GM19467 (cell line): ENCODE measurements at regions not wholly inside any gene's neighbourhood (a gene's known extent, or its start where the extent isn't known, plus 50 kb on each side); places are given as distances from the start of the nearest gene placed in this dataset.
"Not testable (repeated sequence)": the region's sequence is repeated elsewhere in the genome, so short reads cannot be mapped to it uniquely, and the experiment has no call there.

Experiments
- ATAC-seq: cut with Tn5 transposase; IDR thresholded peaks from one replicate; pipeline ENCODE4 v1.9.1; 2021; ENCODE audit warnings: mild to moderate bottlenecking, moderate library complexity; ENCODE audit not compliant: unreplicated experiment

- ATAC-seq, result no peak
These were observed 60.2 kb downstream of the THNSL1 start for GRCh38 chr10:25076506-25077177.

DNA sequence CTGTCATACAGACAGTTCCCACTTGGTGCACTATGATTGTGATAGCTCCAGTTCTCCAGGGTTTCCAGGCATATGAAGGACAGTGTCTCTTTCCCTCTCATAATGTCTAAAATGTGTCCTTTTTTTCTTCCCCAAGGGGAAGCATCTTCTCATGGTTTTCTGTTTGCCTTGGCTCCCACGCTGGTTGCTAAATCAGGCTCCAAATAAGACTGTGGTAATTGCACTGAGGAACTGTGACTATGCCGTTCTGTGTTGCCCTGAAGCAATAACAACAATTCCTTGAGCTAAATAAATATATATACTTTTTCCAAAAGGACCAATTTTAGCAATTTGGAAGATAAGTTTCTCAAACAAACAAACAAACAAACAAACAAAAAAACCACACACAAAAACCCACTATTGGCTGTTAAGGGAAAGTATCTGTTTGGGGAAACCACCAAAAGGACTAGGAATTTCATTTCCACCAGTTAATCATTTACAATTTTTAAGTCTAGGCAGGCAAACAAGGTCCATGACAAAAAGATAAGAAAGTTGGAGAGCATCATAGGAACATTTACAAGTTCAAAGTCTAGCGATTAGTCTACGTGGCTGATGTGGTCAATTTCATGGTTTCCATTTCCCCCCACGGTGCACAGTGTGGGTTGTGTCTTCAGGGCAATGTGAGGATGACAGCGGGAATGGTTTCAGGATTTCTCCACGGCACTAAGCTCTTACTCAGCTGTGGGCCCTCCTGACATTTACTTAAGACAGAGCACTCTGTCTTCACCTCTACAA lies 62.4 kb downstream of the THNSL1 start:
- no peak for ATAC-seq

- peak; percentile 86 for ATAC-seq
These were observed 64.6 kb downstream of the THNSL1 start for GRCh38 chr10:25080880-25081581.

DNA sequence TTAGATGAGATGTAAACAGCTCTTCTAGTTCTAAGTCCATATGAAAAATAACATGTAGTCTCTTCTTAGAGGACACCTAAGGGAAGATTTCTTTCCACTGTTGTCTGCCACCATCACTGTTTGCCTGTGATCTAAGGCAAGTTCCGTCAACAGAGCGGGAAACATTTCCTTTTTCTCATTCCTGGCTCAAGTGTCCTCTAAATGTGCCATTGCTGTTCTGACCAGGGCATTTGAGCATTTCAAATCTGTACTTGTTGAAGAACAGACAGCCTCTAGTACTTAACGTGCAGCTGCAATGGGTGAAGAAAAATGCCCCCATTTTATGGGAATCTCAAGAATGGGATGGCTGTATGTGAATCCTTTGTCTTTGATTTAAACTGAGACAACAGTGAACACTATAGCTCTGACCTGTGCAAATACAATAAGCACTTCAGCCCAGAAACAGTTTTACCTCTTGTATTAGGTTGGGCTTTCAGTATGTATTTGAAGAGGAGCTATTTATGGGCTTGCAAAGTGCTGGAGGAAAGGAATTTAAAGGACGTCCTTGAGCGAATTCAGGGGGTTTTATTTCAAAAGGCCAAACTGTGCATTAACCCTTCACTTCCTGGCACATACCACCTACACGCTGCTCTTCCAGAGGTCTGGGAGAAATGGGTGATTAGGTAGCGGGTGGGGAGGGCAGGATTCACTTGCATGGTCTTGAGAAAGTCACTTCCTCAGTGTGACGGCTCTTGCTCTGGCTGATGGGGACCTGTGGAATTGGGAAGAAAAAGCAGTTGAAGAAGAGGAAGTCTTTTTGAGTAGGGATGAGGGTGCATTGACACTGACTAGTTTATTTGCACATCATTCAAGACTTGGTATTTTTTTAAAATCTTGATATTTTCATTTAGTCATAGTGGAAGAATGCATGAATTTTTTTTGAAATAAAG lies 66.1 kb downstream of the THNSL1 start:
- no peak for ATAC-seq

DNA sequence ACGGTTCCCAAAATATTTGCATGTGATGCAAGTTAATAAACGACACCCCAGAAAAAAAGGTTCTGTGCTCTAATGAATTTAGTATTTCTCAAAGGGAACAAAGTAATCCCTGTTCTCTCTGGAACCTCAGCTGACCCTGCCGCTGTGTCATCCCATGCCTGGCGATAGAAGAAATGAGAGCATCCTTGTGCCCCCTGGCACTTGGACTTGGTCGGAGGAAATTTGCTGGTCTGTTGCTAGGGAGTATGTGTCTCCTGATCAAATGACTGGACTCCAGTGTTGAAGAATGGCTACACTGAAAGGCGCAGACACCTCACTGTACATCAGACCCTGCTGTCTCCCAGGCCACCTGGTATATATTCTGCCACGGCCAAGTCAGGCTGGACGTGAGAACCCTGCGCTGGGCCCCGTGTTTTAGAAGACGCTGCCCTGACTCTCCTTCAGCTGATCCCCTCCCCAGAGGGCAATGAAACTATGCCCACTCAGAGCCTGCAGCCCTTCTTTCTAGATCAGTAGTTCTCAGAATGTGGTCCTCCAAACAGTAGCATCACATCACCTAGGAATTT lies 67.2 kb downstream of the THNSL1 start:
- ATAC-seq, result no peak

DNA sequence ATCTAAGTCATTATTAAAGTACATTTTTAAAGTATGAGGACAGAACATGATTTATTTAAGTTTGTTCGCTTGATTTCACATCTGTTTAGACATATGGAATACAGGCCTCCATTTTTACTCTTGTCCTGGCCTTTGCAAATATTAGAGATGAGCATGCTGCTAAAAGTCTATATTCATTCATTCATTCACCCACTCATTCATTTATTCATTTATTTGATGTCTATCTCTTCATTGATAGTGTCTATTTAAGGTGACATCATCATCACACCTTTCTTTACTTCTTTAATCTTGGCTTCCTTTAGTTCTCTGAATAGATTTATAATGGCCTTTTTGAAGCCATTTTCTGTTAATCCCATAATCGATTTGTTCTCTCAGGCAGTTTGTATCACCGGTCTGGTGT lies 68.0 kb downstream of the THNSL1 start:
- no peak for ATAC-seq

GRCh38 chr10:25094590-25094989 lies 78.2 kb downstream of the THNSL1 start:
- ATAC-seq, result no peak

GRCh38 chr10:25097669-25098411 lies 77.0 kb upstream of the GPR158 start:
- ATAC-seq, result no peak

GRCh38 chr10:25100141-25100540 lies 74.7 kb upstream of the GPR158 start:
- ATAC-seq, result no peak

GRCh38 chr10:25101461-25102146 lies 73.2 kb upstream of the GPR158 start:
- ATAC-seq, result no peak

GRCh38 chr10:25102147-25102822 lies 72.5 kb upstream of the GPR158 start:
- ATAC-seq, result no peak

DNA sequence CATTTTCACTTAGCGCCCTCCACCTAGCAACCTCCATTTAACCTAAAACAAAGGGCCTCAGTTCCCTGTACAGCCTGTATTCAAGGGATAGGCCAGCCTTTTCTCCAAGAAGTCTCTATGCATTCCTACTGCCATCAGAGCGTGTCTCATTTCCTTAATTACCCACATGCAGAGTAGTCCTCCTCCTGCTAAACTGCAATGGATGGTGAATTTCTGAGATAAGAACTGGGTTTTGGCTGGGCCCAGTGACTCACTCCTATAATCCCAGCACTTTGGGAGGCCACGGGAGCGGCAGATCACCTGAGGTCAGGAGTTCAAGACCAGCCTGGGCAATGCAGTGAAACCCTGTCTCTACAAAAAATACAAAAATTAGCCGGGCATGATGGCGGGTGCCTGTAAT lies 71.1 kb upstream of the GPR158 start:
- ATAC-seq, result no peak

DNA sequence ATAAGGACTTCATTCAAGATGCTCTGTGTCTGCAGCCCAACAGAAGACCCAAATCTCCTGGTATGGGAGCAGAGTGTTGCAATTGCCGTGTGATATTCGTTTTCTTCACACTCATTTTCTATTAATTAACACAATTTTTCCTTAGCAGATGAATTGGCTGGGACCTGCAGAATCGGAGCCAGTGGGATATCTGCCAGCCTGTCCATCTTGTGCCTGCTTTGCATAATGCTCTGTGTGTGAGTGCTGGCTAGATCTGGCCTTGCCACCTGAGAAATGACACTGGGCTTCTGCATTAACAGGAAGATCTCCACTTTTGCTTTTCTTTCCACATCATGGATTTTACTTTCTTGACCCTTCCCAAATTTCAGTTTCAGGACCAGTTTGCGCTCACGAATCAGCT lies 70.4 kb upstream of the GPR158 start:
- ATAC-seq, result no peak

GRCh38 chr10:25105262-25105661 lies 69.5 kb upstream of the GPR158 start:
- ATAC-seq, result no peak

DNA sequence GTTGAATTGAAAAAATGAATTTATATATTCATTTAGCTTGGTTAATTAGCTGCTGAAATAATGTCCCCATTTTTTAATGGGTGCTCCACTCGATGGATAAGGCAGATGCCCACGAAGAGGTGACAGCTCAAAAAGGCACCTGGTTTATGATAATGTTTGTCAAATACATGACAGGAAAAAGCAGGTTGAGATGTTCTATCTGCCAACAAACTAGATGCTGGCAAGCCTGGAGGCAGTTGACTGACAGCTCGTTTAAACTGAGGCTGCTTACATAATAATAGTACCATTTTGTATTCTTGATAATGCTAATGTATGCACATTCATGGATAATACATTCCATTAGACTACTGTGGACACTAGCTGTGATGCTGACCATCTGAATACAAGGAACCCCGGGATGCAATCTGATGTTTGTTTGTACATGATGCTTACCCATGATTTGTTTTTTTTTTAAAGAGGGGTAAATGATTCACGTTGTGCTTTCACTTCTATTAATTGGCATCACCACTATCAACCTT lies 69.0 kb upstream of the GPR158 start:
- no peak for ATAC-seq

DNA sequence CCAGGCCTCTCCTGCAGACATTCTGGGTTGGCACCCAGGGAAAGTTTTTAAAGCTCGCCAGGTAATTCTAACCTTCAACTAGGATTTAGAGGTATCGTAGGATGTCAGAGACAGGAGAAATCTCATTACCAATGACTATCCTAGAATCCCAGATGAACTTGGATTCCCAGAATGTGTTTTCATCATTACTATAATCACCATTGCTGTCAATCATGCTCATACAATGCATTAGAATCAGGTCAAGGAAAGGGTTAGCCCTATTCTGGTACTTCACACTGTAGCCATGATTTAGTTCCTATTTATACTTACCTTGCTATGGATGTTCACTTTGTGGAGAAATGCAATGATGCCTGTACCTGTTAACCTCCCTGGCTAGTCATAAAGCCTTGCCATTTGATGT lies 67.0 kb upstream of the GPR158 start:
- no peak for ATAC-seq

- ATAC-seq, result not testable (repeated sequence)
These were observed 64.9 kb upstream of the GPR158 start for GRCh38 chr10:25109896-25110295.

DNA sequence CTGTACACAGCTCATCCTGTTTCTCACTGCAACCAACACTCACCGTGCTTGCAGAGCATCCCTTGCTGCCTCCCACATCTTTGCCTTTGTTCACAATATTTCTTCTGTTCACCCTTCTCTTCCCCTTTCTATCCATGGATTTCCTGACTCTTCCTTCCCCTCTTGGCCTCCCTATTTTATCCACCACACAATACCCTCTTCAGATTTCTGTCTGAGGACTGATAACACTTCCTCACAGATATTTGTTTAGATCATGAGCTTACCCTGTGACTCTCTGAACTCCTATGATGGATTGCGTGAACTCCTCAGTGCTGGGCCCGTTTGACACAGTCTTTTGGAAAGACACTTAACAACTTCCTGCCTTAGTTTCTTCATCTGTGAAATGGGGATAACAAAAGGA lies 62.8 kb upstream of the GPR158 start:
- no peak for ATAC-seq
